ENCODE measurements at regions not wholly inside any gene's neighbourhood (a gene's known extent, or its start where the extent isn't known, plus 50 kb on each side); places are given as distances from the start of the nearest gene placed in this dataset.
"Not testable (repeated sequence)": the region's sequence is repeated elsewhere in the genome, so short reads cannot be mapped to it uniquely, and the experiment has no call there.

- DNase-seq (ENCODE audit: low read depth): no peak
- in situ Hi-C loops (cut with HindIII; ENCODE audit: low sequenced_read_pairs): no loop called here
- no peak for TF ChIP-seq CTCF (IDR thresholded peaks at IDR 0.05; ENCODE audit: low read depth, low read length, missing control alignments)
- no peak overlapping the region for H3K4me3 ChIP-seq (ENCODE audit: low read depth, low read length)
Observed at GRCh38 chr7:96915029-96915428, 90.3 kb upstream of the DLX6 start.

GRCh38 chr7:96920064-96920463 lies 85.3 kb upstream of the DLX6 start:
- TF ChIP-seq CTCF (IDR thresholded peaks at IDR 0.05; ENCODE audit: low read depth, low read length, missing control alignments): no peak
- no peak overlapping the region for H3K4me3 ChIP-seq (ENCODE audit: low read depth, low read length)
- DNase-seq (ENCODE audit: low read depth): no peak
- in situ Hi-C loops (cut with HindIII; ENCODE audit: low sequenced_read_pairs): no loop called here

- in situ Hi-C loops (cut with HindIII; ENCODE audit: low sequenced_read_pairs): no loop called here
- no peak overlapping the region for H3K4me3 ChIP-seq (ENCODE audit: low read depth, low read length)
- DNase-seq (ENCODE audit: low read depth): no peak
- no peak for TF ChIP-seq CTCF (IDR thresholded peaks at IDR 0.05; ENCODE audit: low read depth, low read length, missing control alignments)
Observed at GRCh38 chr7:96920713-96921112, 84.6 kb upstream of the DLX6 start.

- in situ Hi-C loops (cut with HindIII; ENCODE audit: low sequenced_read_pairs): no loop called here
Observed at GRCh38 chr7:96921231-96921630, 84.1 kb upstream of the DLX6 start.

GRCh38 chr7:96921771-96922170 lies 83.6 kb upstream of the DLX6 start:
- no peak overlapping the region for H3K4me3 ChIP-seq (ENCODE audit: low read depth, low read length)
- TF ChIP-seq CTCF (IDR thresholded peaks at IDR 0.05; ENCODE audit: low read depth, low read length, missing control alignments): no peak
- in situ Hi-C loops (cut with HindIII; ENCODE audit: low sequenced_read_pairs): no loop called here
- no peak for DNase-seq (ENCODE audit: low read depth)

More at GRCh38 chr7:96921231-96921630, 84.1 kb upstream of the DLX6 start:
- DNase-seq (ENCODE audit: low read depth): no peak
- TF ChIP-seq CTCF (IDR thresholded peaks at IDR 0.05; ENCODE audit: low read depth, low read length, missing control alignments): no peak
- no peak overlapping the region for H3K4me3 ChIP-seq (ENCODE audit: low read depth, low read length)

- H3K4me3 ChIP-seq (ENCODE audit: low read depth, low read length); in situ Hi-C loops (cut with HindIII; ENCODE audit: low sequenced_read_pairs): not testable (repeated sequence)
Observed at GRCh38 chr7:96923345-96923744, 82.0 kb upstream of the DLX6 start.

GRCh38 chr7:96927131-96927530 lies 78.2 kb upstream of the DLX6 start:
- in situ Hi-C loops (cut with HindIII; ENCODE audit: low sequenced_read_pairs): no loop called here
- TF ChIP-seq CTCF (IDR thresholded peaks at IDR 0.05; ENCODE audit: low read depth, low read length, missing control alignments): no peak
- DNase-seq (ENCODE audit: low read depth): no peak
- no peak overlapping the region for H3K4me3 ChIP-seq (ENCODE audit: low read depth, low read length)

More at GRCh38 chr7:96923345-96923744, 82.0 kb upstream of the DLX6 start:
- not testable (repeated sequence) for DNase-seq (ENCODE audit: low read depth)

Measured in astrocyte of the cerebellum (primary cell).